A673 (cell line): ENCODE measurements at regions not wholly inside any gene's neighbourhood (a gene's known extent, or its start where the extent isn't known, plus 50 kb on each side); places are given as distances from the start of the nearest gene placed in this dataset.

ENCODE experiments used
- CTCF ChIP-seq: fragments of 300-800, 200-600 bp; sonication (generic); conservative IDR thresholded peaks from 2 replicates; pipeline ENCODE4 v1.5.1; 2017; ENCODE audit warnings: low read depth, mild to moderate bottlenecking, antibody characterized with exemption, low read length, moderate library complexity, mixed read lengths
- EZH2 ChIP-seq: fragments of 200-600 bp; sonication (generic); IDR thresholded peaks from 2 replicates; pipeline ENCODE4 v1.6.1; 2017; ENCODE audit warnings: borderline replicate concordance, low read depth, mild to moderate bottlenecking, mixed read lengths, antibody characterized with exemption, low read length; ENCODE audit not compliant: poor library complexity, severe bottlenecking

GRCh38 chr1:244221991-244222390 lies 170.9 kb downstream of the ZBTB18 start:
- TF ChIP-seq CTCF, result no peak
- no peak for TF ChIP-seq EZH2
